WERI-Rb-1 (cell line): ENCODE measurements at regions not wholly inside any gene's neighbourhood (a gene's known extent, or its start where the extent isn't known, plus 50 kb on each side); places are given as distances from the start of the nearest gene placed in this dataset.

Experiments
- DNase-seq: peaks from one replicate; pipeline ENCODE4 v3.0.0-alpha.2; 2020
- H3K27ac ChIP-seq: fragments of 250-450 bp; sonication (Bioruptor Pico); 2 replicates; pipeline ENCODE4 v1.5.1; 2020; ENCODE audit warnings: mild to moderate bottlenecking, moderate library complexity
- H3K27me3 ChIP-seq: fragments of 250-450 bp; sonication (Bioruptor Pico); 2 replicates; pipeline ENCODE4 v1.5.1; 2021; ENCODE audit warnings: mild to moderate bottlenecking, low read depth, moderate library complexity; ENCODE audit not compliant: insufficient read depth, severe bottlenecking
- H3K36me3 ChIP-seq: fragments of 250-450 bp; sonication (Bioruptor Pico); 2 replicates; pipeline ENCODE4 v1.5.1; 2020; ENCODE audit warnings: mild to moderate bottlenecking, moderate library complexity
- H3K4me3 ChIP-seq: 2 replicates; pipeline ENCODE4 v1.5.1; 2011; ENCODE audit warnings: low read depth, mild to moderate bottlenecking, control low read depth, low read length
- H3K9me3 ChIP-seq: fragments of 250-450 bp; sonication (Bioruptor Pico); 2 replicates; pipeline ENCODE4 v1.5.1; 2021; ENCODE audit warnings: mild to moderate bottlenecking, moderate library complexity; ENCODE audit not compliant: severe bottlenecking
- CTCF ChIP-seq: IDR thresholded peaks from 2 replicates; pipeline ENCODE4 v1.5.1; 2011; ENCODE audit warnings: low read depth, mild to moderate bottlenecking, control low read depth, inconsistent platforms, low read length

- H3K27me3 ChIP-seq, result peaks cover 5% of the 10 kb centered on the region
- H3K36me3 ChIP-seq, result no peaks in the 10 kb centered on the region
- DNase-seq, result no peak
- no peaks in the 10 kb centered on the region for H3K9me3 ChIP-seq
- TF ChIP-seq CTCF, result no peak
- no peak overlapping the region for H3K4me3 ChIP-seq
- H3K27ac ChIP-seq, result no peak overlapping the region
Measured at GRCh38 chr1:115893545-115893944, 52.6 kb upstream of the NHLH2 start.

GRCh38 chr1:115898020-115898419 lies 57.1 kb upstream of the NHLH2 start:
- TF ChIP-seq CTCF, result no peak
- Histone ChIP-seq H3K9me3 (no peaks in the 10 kb centered on the region), H3K27ac (no peak overlapping the region), H3K4me3 (no peak overlapping the region), H3K27me3 (peaks cover 3% of the 10 kb centered on the region), H3K36me3 (no peaks in the 10 kb centered on the region)
- DNase-seq, result no peak

- Histone ChIP-seq H3K27ac (no peak overlapping the region), H3K27me3 (peaks cover 3% of the 10 kb centered on the region), H3K9me3 (no peaks in the 10 kb centered on the region), H3K4me3 (no peak overlapping the region), H3K36me3 (no peaks in the 10 kb centered on the region)
- TF ChIP-seq CTCF, result no peak
- DNase-seq, result no peak
Measured at GRCh38 chr1:115900856-115901255, 59.9 kb upstream of the NHLH2 start.

- no peak for DNase-seq
Measured at GRCh38 chr1:115906627-115907026, 65.7 kb upstream of the NHLH2 start.

GRCh38 chr1:115907092-115907491 lies 66.2 kb upstream of the NHLH2 start:
- Histone ChIP-seq H3K36me3 (no peaks in the 10 kb centered on the region), H3K4me3 (no peak overlapping the region), H3K9me3 (no peaks in the 10 kb centered on the region), H3K27me3 (no peaks in the 10 kb centered on the region), H3K27ac (no peak overlapping the region)
- no peak for TF ChIP-seq CTCF
- DNase-seq, result no peak

More at GRCh38 chr1:115906627-115907026, 65.7 kb upstream of the NHLH2 start:
- no peak overlapping the region for H3K27ac ChIP-seq
- H3K36me3 ChIP-seq, result no peaks in the 10 kb centered on the region
- no peak overlapping the region for H3K4me3 ChIP-seq
- H3K9me3 ChIP-seq, result no peaks in the 10 kb centered on the region
- no peak for TF ChIP-seq CTCF
- H3K27me3 ChIP-seq, result no peaks in the 10 kb centered on the region

- H3K36me3 ChIP-seq, result no peaks in the 10 kb centered on the region
- H3K4me3 ChIP-seq, result no peak overlapping the region
- no peak for DNase-seq
- no peaks in the 10 kb centered on the region for H3K9me3 ChIP-seq
- H3K27me3 ChIP-seq, result no peaks in the 10 kb centered on the region
- no peak for TF ChIP-seq CTCF
- H3K27ac ChIP-seq, result no peak overlapping the region
Measured at GRCh38 chr1:115908565-115909274, 67.6 kb upstream of the SLC22A15 start.
